A549 (cell line): ENCODE measurements at regions not wholly inside any gene's neighbourhood (a gene's known extent, or its start where the extent isn't known, plus 50 kb on each side); places are given as distances from the start of the nearest gene placed in this dataset.

Experiments used
- CBX8 ChIP-seq: fragments of 200-600 bp; sonication (generic); IDR thresholded peaks from 2 replicates; pipeline ENCODE4 v1.6.1; 2016
- CTCF ChIP-seq: fragments of >200 bp; sonication (Bioruptor Twin); formaldehyde crosslinking; IDR thresholded peaks from 3 replicates; pipeline ENCODE4 v1.5.1; 2016
- FOXS1 ChIP-seq: fragments of 250-450 bp; sonication (Bioruptor Pico); IDR thresholded peaks from 2 replicates; pipeline ENCODE4 v1.5.0; 2020; ENCODE audit warnings: mild to moderate bottlenecking, moderate library complexity
- HDAC2 ChIP-seq: fragments of 200-600 bp; sonication (generic); IDR thresholded peaks from 2 replicates; pipeline ENCODE4 v1.6.1; 2016
- MAFK ChIP-seq: fragments of 450-650 bp; IDR thresholded peaks from 2 replicates; pipeline ENCODE4 v1.6.1; 2014; ENCODE audit not compliant: partially characterized antibody
- MAX ChIP-seq: IDR thresholded peaks from 2 replicates; pipeline ENCODE4 v1.6.1; 2012
- MAZ ChIP-seq: fragments of 150-350 bp; IDR thresholded peaks from 2 replicates; pipeline ENCODE4 v1.6.1; 2014; ENCODE audit warnings: antibody characterized with exemption, low read depth, low read length, borderline replicate concordance
- PHF8 ChIP-seq: fragments of 200-600 bp; sonication (generic); IDR thresholded peaks from 2 replicates; pipeline ENCODE4 v1.6.1; 2016; ENCODE audit warnings: low read depth, mild to moderate bottlenecking, antibody characterized with exemption, moderate library complexity, borderline replicate concordance
- POLR2A ChIP-seq: IDR thresholded peaks from 2 replicates; pipeline ENCODE4 v1.6.1; 2012; ENCODE audit warnings: mild to moderate bottlenecking, low read length

GRCh38 chr12:114096461-114096860 lies 130.3 kb upstream of the RBM19 start:
- no peak for TF ChIP-seq CTCF
- no peak for TF ChIP-seq FOXS1
- no peak for TF ChIP-seq CBX8
- no peak for TF ChIP-seq MAX
- no peak for TF ChIP-seq MAZ
- TF ChIP-seq MAFK, result no peak
- no peak for TF ChIP-seq HDAC2
- TF ChIP-seq PHF8, result no peak
- no peak for TF ChIP-seq POLR2A
